GM18868 (cell line): ENCODE measurements at regions not wholly inside any gene's neighbourhood (a gene's known extent, or its start where the extent isn't known, plus 50 kb on each side); places are given as distances from the start of the nearest gene placed in this dataset.
"Not testable (repeated sequence)": the region's sequence is repeated elsewhere in the genome, so short reads cannot be mapped to it uniquely, and the experiment has no call there.

Experiments
- ATAC-seq: cut with Tn5 transposase; IDR thresholded peaks from one replicate; pipeline ENCODE4 v1.9.1; 2021; ENCODE audit warnings: mild to moderate bottlenecking, moderate library complexity; ENCODE audit not compliant: unreplicated experiment

DNA sequence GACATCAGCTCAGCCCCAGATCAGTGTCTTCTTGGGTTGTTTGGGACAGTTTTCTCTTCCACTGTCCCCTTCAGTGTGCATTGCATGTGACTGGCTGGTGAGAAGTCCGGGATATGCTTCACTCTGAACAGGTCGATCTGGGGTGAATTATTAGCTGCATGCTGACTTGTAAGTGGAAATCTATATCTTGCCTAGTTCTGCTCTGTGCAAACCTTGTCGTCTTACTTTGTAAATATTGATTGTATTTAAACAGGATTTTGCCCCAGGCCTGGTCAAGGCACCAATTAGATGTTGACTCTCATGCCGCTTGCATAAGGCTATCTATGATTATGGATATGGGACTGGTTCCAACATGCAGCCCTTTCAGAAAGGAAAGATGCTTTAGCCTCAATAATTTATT, 669.7 kb downstream of the TYW1 start:
- ATAC-seq: not testable (repeated sequence)

DNA sequence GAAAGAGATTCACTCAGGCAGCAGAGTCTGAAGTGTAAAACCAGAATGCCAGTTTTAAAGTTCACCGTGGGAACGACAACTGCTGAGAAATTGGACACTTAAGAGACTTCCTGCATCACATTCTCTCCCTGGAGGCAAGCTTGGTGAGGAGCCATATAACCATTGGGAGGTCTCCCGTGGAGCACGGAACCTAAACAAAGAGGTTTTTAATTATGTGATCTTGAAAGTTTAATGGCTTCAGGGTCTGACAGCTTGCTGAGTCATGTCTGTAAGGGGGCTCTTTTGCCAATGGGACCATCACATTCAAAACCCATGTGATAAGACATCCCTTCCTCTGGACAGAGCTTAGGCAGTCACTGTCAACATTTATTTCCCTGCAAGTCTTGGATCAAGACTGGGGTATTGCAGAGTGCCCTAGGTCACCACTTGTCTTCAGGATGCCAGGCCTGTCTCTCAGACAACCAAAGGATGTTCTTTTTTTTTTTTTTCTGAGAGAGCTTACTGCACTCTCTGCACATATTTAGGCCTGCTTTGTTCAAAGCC, 674.4 kb downstream of the TYW1 start:
- no peak for ATAC-seq

DNA sequence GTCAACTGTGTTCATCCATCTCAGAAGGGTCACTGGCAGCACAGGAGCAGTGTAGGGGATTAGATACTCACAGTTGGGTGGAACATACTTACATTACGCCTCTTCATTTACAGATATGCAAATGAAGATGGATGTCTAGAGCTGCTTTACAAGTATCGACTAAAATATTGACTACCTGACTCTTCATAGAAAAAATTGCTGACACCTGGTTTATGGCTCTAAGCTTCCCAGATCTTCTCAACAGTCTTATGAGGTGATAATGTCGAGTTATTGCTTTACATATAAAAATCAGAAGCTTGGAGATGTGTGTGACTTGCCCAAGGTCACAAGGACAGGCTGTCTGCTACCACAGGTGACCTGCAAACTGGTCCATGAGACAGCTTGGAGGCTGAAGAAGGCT, 677.2 kb downstream of the TYW1 start:
- no peak for ATAC-seq

DNA sequence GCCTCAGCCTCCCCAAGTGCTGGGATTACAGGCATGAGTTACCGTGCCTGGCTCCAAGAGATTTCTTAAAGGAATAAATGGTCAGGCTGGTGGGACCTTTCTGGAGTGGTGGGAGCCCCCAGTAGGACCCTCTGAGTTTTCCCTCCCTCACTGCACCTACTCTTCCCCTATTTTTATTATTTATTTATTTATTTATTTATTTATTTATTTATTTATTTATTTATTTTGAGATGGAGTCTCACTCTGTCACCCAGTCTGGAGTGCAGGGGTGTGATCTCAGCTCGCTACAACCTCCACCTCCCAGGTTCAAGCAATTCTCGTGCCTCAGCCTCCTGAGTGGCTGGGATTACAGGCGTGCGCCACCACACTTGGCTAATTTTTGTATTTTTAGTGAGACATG, 678.2 kb downstream of the TYW1 start:
- ATAC-seq: not testable (repeated sequence)

DNA sequence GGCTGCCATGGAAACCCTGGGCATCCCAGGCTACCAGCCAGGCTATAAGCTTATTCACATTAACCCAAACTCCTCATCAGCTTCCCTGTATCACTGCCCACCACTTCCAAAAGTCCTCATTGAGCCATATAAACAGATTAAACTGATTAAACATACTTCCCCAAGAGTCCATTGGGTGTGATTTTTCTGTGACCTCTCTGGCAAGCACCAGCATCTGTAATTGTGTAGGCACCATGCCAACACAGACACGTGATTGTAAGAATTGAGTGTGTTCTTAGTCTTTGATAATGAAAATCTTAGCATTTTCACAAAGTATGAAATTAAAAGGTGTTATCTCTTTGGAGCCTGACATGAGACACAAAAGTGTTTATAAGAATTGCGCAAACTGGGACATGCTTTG, 679.3 kb downstream of the TYW1 start:
- no peak for ATAC-seq

DNA sequence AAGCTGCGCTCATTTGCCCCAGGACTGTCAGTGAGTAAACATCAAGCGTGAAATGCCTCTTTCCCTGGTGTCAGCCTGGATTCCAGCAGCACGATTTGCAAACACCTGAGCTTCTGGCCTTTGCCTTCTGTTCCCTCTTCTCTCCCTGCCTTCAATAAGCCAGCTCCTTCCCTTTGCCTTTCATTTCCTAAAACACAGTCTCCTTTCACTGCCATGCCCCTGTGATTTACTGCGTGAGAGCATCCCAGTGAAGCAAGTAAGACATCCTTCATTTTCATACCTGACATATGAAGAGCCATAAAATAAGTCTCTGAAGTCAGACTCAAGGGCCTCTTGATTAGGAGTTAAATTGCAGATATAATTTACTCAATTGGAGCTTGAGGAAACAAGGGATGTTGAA, 681.8 kb downstream of the TYW1 start:
- no peak for ATAC-seq

DNA sequence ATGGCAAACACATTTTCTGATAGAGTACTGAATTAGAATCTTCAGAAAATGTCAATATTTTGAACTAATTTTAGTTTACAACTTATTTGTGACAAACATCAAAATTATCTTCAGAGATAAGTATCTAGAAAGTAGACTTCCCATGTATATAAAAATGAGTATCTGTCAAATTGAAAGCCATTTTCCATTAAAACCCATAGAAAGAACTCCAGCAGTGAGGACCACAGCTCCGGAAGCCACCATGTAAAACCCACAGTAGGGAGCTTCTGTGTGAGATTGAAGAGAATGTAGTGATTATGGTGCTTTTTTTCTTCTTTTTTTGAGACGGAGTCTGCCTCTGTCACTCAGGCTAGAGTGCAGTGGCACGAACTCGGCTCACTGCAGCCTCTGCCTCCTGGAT, 687.0 kb downstream of the TYW1 start:
- no peak for ATAC-seq

DNA sequence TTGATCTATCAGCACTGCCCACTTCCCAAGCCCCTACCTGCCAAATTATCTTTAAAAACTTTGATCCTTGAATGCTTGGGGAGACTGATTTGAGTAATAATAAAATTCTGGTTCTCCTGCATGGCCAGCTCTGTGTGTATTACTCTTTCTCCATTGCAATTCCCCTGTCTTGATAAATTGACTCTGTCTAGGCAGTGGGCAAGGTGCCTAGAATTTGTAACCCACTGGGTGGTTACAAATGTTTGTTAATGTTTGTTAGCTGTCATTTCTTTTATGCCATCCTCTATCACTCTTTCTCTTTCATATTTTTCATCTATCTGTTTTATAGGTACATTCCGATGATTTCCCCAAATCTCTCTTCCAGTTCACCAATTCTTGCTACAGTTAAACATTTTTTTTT, 694.1 kb downstream of the TYW1 start:
- ATAC-seq: no peak

DNA sequence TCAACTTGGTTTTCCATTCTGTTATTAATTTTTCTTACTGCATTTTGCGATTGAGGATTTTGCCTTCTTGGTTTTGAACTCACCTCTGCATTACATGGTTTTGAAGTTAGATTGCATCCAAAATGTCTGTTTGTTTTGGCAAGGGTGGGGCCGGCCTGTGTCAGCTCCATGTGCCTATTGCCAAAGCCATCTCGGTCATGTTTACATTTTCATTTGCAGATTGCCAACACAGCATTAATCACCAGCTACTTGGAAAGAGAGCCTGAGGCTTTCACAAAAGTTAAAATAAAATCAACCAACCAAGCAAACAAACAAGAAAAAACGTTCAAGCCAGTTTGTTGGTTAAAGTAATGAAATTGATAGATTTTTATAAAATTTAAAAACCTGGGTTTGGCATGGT, 695.8 kb downstream of the TYW1 start:
- no peak for ATAC-seq

DNA sequence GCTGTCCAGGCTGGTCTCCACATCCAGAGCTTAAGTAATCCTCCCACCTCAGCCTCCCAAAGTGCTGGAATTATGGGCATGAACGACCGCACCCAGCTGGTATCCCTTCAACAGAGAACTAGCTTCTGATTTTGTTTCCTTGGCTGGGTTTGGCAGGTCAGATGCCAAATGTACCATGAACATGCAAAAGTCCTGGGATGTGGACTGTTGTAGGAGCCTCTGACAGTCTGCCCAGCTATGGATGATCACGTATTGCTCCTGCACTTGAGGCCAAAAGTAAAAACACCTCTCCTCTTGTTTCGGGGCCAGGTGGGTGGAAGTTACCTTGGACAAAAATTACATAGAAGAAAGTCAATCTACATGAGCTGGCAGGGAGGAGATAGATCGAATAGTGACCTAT, 699.5 kb downstream of the TYW1 start:
- no peak for ATAC-seq

DNA sequence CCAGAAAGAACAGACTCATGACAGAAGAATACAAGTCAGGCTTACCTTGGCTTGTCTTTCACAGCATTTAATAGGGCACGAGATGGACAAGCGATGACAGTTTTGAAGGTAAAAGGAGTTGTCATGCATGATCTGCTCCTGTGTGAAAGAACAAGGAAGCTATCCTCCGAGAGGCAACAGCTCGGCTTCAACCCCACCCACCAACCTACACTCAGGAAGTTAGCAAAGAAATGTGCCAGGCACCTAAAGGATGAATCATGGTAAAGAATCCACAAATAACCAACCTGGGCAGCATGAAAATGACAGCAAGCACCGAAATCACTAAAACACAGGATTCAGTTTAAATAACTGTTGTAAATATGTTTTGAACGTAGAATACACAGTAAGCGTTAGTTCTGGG, 700.2 kb downstream of the TYW1 start:
- no peak for ATAC-seq

DNA sequence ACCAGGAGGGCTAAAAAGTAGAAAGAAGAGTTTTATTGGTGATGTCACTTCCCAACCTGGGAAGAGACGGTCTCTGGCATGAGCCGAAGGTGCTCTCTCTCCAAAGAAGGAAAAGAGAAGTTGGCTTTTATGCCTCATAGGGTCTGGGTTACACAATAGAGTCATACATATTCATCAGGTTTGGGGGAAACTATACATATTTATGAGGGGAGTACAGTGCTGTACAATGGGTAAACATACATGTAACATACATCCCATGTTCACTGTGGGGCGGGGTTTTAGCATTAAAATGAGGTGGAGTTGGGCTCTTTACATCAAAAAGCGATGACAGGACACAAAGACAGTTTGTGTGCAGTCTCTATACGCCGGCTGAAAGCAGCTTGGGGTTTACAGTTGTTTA, 701.7 kb downstream of the TYW1 start:
- ATAC-seq: no peak

DNA sequence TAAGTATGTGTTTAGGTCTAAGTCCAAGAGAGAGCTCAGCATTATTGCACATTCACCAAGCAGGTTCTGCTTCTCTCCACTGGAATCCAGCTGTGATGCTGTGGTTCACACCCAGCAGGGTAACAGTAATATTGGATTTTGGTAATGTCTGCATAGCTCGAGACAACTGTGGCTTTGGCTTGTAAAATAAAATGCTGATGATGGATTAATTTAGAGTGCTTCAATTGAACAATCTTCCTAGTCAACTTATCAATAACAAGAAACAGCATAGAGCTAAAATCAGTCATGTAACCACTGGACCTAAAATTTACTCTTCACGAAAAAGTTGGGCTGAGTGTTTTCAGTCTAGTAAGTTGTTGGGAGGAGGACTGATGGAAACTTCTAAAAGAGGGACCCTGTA, 709.2 kb downstream of the TYW1 start:
- ATAC-seq: no peak

DNA sequence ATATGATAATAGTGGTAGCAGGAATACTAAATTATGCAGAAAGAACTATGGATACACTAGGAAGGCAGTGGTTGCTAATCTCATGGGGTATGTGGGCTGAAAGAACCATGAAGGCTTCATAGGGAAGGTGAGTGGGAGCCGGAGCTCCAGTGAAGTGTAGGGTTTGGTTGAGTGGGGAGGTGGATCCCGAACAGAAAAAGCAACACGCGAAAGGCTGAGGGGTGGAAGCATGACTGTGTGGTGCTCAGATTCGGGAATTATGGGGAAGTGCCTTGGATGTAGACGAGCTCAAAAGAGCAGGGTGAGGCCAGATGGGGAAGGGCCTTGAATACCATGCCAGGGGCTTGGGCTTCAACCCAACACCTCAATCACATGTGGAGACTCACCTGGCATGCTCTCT, 715.1 kb downstream of the TYW1 start:
- ATAC-seq: no peak

DNA sequence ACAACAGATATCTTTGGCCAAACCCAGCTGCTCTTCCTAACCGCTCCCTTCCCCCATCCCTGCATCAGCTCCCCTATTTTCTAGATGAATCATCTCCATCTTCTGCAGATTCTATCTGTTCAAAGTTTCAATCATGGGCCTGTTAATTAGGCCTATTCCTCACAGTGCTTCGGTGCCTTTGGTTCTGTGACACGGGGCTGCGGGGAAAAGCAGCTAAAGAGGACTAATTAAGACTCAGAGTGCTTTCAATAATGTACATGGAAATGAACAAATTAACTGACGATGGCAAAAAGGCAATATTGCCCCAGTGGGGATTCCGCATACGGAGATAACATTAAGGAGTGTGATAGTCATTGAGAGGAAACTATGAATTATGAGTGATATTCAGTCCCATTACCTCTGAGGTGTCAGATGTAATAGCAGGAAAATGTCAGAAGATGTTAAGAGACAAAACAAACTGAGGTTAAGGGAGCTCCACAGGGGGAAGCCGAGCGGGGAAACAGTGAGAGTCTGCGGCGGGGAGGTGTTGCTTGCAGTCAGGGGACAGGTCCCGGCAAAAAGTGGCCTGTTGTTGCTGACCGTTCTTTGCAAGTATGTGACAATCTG, 716.9 kb downstream of the TYW1 start:
- ATAC-seq: no peak

DNA sequence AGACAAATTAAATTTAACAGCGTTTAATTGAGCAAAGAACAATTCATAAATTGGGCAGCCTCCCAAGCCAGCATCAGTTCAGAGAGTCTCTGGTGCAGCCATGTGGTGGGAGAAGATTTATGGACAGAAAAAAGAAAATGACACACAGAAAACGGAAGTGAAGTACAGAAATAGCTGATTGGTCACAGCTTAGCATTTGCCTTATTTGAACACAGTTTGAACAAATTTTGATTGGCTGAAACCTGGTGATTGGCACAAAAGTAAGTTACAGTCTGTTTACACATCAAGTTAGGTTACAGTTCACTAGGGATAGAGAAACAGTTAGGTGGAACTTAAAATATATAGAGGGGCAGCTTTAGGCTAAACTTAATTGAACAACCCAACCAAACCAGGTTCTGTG, 720.1 kb downstream of the TYW1 start:
- ATAC-seq: no peak

DNA sequence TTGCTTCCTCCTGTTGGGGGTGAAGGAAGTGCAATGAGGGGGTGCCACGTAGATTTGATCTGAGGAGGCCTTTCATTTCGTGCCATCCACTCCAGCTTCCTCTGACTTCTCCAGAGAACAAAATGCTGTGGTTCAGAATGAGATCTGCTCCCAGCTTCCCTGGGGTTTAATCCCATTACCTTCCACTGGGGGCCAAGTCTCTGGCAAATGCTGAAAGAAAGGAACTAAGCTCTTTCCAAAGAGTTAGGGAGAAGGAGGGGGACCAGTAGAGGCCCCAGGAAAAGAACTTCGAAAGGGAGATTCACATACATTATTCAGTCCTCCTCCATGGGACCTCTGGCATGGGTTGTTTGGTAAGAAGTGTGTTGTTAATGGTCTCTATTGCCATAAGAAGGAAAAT, 727.0 kb downstream of the TYW1 start:
- no peak for ATAC-seq

DNA sequence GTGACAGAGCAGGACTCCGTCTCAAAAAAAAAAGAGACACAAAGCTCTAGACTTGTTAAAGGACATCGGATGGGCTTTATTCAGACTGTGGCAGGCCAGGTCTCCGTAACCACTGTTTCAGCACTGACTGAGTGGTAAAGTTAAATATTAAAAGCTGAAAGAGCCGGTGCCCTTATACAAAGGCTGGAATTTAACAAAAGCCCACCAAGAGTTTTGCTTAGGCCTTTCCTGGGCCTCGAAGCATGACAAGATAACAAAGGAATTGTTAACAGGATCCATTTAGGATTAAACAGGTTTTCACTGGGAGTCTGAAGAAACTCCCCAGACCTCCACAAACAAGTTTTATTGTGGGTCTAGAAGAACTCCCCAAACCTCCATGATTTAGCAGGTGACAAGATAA, 727.8 kb downstream of the TYW1 start:
- no peak for ATAC-seq

DNA sequence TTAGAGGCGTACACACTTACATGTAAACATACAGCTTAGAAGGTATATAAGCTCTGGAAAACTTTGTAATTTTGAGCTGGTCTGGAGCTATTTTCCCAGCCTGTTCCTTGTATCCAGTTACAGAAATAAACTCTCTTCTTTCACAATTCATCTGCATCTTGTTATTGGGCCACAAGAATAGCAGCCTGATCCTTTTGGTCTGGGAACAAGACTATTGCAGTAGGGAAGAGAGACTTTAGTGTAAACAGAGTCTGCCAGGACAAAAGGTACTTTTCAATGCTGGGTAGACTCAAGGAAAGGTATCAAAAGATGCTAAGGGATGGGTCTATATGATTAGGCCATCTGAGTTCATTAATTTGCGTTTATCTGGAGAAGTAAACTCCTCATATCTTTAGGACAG, 728.3 kb downstream of the TYW1 start:
- ATAC-seq: no peak

DNA sequence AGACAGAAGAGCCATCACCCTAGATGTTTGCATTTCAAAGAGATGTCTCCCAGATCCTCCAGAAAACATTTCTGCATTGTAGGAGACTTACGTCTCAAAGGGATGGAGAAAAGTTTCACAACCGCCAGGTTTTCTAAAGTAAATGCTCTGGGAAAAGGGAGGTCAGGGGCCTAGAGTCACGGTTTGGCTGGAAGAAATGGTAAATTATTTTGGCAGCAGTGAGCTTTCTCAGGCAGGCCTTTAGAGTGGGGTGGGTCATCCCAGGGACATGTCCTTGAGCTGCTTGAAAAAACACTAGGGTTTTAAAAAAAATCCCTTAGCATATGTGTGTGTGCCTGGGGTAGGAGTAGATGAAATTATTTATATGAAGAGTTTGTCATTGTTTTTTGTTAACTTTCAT, 728.8 kb downstream of the TYW1 start:
- ATAC-seq: no peak

DNA sequence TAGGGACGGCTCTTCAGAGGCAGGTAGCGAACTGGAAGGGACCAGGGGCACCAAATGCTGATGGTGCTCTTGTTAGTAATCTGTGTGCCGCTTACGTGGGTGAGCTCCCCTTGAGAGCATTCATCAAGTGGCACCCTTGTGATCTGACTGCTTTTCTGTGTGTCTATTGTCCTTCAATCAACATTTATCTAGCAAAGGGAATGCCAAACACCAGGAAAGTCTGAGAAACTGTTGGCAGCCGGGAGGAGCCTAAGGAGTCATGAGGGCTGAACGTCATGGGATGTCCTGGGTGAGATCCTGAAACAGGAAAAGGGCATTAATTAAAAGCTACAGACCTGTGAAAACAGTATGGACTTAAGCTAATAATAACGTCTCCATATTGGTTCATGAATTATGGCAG, 733.1 kb downstream of the TYW1 start:
- ATAC-seq: no peak

DNA sequence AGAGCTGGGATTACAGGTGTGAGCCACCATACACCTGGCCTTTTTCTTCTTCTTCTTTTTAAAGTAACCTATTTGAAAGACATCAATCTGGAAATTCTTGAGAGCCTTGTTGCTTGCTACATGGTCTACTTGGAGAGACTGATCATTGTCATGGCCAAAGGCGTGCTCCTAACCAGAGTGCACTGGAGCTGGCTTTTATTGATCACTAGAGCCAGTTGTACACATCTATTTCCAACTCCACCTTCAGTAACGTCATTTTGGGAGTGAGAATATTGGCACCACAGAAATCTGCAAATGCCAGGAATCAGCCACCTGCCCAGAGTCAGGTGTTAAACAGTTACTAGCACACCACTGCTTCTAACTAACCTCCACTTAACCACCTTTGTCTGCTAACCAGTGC, 735.1 kb downstream of the TYW1 start:
- ATAC-seq: no peak

DNA sequence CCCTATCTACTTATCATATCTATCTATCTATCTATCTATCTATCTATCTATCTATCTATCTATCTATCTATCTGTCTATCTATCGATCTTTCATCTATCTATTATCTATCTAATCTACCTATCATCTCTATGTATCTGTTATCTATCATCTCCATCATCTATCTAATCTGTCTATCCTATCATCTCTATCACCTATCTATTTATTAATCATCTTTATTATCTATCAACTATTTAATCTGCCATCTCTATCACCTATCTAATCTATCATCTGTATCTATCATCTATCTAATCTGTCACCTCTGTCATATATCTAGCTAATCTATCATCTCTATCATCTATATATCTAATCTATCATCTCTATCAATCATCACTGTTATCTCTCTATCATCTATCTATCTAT, 736.3 kb downstream of the TYW1 start:
- no peak for ATAC-seq
